Thymus (tissue), 11 donors: ENCODE measurements at regions not wholly inside any gene's neighbourhood (a gene's known extent, or its start where the extent isn't known, plus 50 kb on each side); places are given as distances from the start of the nearest gene placed in this dataset.
"Not testable (repeated sequence)": the region's sequence is repeated elsewhere in the genome, so short reads cannot be mapped to it uniquely, and the experiment has no call there.

ENCODE experiments used
- DNase-seq, 9 donors: peaks; one replicate each; pipeline ENCODE4 v3.0.0-alpha.2; 2013; ENCODE audit warnings: low spot score in 9 of 9, low read depth in 6 of 9, missing footprints in 1 of 9
- H3K27ac ChIP-seq, 2 donors: one replicate each; pipeline ENCODE4 v1.5.1; 2013; ENCODE audit warnings: control low read depth in 1 of 2, low read depth in 1 of 2, low read length in 1 of 2, mild to moderate bottlenecking in 1 of 2, moderate library complexity in 1 of 2
- H3K27me3 ChIP-seq, 2 donors: one replicate each; pipeline ENCODE4 v1.5.1; 2013; ENCODE audit warnings: low read length in 1 of 2; ENCODE audit not compliant: control insufficient read depth in 2 of 2, insufficient read depth in 1 of 2
- H3K36me3 ChIP-seq, 2 donors: one replicate each; pipeline ENCODE4 v1.5.1; 2013; ENCODE audit warnings: low read length in 1 of 2, mild to moderate bottlenecking in 1 of 2, moderate library complexity in 1 of 2; ENCODE audit not compliant: control insufficient read depth in 2 of 2, insufficient read depth in 2 of 2
- H3K4me1 ChIP-seq, 2 donors: one replicate each; pipeline ENCODE4 v1.5.1; 2013; ENCODE audit warnings: low read length in 2 of 2; ENCODE audit not compliant: control insufficient read depth in 2 of 2, insufficient read depth in 2 of 2
- H3K4me3 ChIP-seq, 2 donors: one replicate each; pipeline ENCODE4 v1.5.1; 2013; ENCODE audit warnings: low read length in 2 of 2, control low read depth in 1 of 2, mild to moderate bottlenecking in 1 of 2
- H3K9me3 ChIP-seq, 2 donors: one replicate each; pipeline ENCODE4 v1.5.1; 2013; ENCODE audit warnings: low read length in 1 of 2, mild to moderate bottlenecking in 1 of 2; ENCODE audit not compliant: control insufficient read depth in 2 of 2, insufficient read depth in 1 of 2
- WGBS: extraction: QIAGEN DNeasy Blood & Tissue Kit; methylation state at CpG from one replicate; pipeline ENCODE4 v1.1.7; 2013; 5-methylcytosine and 5-hydroxymethylcytosine counted together
- donor health status: healthy.

DNA sequence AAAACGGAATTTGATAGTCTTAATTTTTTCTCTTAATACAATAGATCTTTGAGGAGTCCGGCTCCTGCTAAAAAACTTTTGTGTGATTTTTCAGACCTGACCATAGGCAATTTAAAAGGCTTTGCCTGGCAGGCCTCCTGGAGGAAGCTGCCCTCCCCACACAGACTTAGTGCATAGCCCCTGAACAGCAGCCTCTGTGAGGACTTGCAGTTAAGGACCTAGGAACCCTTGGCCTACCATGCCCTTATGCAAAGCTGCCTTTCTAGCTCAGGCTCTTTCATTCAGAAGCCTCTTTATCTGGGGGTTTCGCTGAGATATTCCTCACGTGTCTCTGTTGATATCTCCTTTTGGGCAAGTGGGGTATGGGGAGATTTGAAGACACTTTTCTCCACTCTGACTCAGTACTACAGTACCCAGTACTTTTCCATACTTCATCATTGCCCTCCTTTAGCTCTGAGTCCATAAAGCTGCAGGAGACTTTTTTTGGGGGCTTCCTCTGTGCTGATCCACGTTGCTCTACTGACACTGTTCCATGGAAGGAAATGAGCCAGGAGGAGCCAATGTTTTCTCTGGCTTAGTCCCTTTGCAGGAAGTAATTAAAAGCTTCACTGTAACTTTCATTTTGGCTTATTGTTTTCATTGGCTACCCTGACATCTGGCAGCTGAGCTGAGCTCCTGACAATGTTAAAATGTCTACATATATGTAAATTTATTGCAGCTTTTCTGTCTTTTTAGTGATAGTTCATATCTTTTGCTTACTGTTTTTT lies 283.1 kb downstream of the TDRD3 start:
- no peaks in the 10 kb centered on the region for H3K36me3 ChIP-seq
- no peak overlapping the region for H3K4me3 ChIP-seq
- DNase-seq, result no peak
- no peaks in the 10 kb centered on the region for H3K4me1 ChIP-seq
- no peak overlapping the region for H3K27ac ChIP-seq
- WGBS, result 78% methylated on average over 5 of the region's 5 CpGs
- no peaks in the 10 kb centered on the region for H3K9me3 ChIP-seq
- H3K27me3 ChIP-seq, result no peaks in the 10 kb centered on the region

DNA sequence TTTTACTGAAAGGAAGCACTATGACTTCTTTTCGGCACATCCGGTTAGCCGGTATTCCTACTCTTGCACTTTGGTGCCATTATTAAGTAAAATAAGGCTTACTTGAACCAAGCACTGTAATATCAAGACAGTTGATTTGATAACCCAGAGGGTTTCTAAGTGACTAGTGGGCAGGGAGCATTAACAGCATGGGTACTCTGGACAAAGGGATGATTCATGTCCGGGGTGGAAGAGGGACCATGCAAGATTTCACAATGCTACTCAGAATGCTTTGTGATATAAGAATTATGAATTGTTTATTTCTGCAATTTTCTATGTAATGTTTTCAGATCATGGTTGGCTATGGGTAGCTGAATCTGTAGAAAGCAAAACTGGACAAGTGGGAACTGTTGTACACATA lies 282.1 kb downstream of the TDRD3 start:
- no peaks in the 10 kb centered on the region for H3K4me1 ChIP-seq
- 97% methylated on average over 4 of the region's 4 CpGs for WGBS
- no peak overlapping the region for H3K27ac ChIP-seq
- H3K27me3 ChIP-seq, result no peaks in the 10 kb centered on the region
- no peaks in the 10 kb centered on the region for H3K36me3 ChIP-seq
- no peak for DNase-seq
- H3K4me3 ChIP-seq, result no peak overlapping the region
- H3K9me3 ChIP-seq, result no peaks in the 10 kb centered on the region

- Histone ChIP-seq H3K9me3 (peaks cover 0 to 14% of the 10 kb centered on the region in 2 donors), H3K36me3 (no peaks in the 10 kb centered on the region), H3K27ac (no peak overlapping the region), H3K4me3 (no peak overlapping the region), H3K4me1 (no peaks in the 10 kb centered on the region), H3K27me3 (no peaks in the 10 kb centered on the region)
- DNase-seq, result no peak
Observed at GRCh38 chr13:60671386-60671785, 274.4 kb downstream of the TDRD3 start.

GRCh38 chr13:60663788-60664187 lies 266.8 kb downstream of the TDRD3 start:
- Histone ChIP-seq H3K27me3 (no peaks in the 10 kb centered on the region), H3K36me3 (no peaks in the 10 kb centered on the region), H3K9me3 (peaks cover 0 to 16% of the 10 kb centered on the region in 2 donors), H3K4me1 (no peaks in the 10 kb centered on the region), H3K27ac (no peak overlapping the region), H3K4me3 (no peak overlapping the region)
- no peak for DNase-seq
- 95% methylated on average over 4 of the region's 4 CpGs for WGBS

DNA sequence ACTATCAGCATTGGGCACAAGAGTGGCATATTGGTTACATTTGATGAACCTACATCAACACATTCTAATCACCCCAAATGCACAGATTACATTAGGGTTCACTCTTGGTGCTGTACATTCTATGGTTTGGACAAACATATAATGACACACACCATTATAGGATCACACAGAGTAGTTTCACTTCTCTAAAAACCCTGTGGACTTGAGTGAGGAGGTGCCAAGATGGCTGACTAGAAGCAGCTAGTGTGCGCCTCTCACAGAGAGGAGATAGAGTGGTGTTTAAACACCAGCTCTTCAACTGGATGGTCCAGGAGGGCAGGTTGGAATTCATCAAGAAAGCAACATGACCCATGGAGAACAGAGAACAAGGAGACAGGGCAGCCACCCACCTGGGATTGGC lies 265.6 kb downstream of the TDRD3 start:
- H3K36me3 ChIP-seq, result no peaks in the 10 kb centered on the region
- H3K27ac ChIP-seq, result no peak overlapping the region
- no peak overlapping the region for H3K4me3 ChIP-seq
- no peaks in the 10 kb centered on the region for H3K4me1 ChIP-seq
- H3K27me3 ChIP-seq, result no peaks in the 10 kb centered on the region
- no peak for DNase-seq
- WGBS, result 98% methylated on average over 1 of the region's 1 CpG
- peaks cover 0 to 16% of the 10 kb centered on the region in 2 donors for H3K9me3 ChIP-seq

- WGBS, result 93% methylated on average over 3 of the region's 3 CpGs
Observed at GRCh38 chr13:60661521-60661920, 264.5 kb downstream of the TDRD3 start.

GRCh38 chr13:60657586-60657985 lies 260.6 kb downstream of the TDRD3 start:
- H3K4me1 ChIP-seq, H3K27me3 ChIP-seq, H3K27ac ChIP-seq, H3K36me3 ChIP-seq, DNase-seq, H3K9me3 ChIP-seq, H3K4me3 ChIP-seq: not testable (repeated sequence)
- WGBS, result 92% methylated on average over 1 of the region's 1 CpG

More at GRCh38 chr13:60661521-60661920, 264.5 kb downstream of the TDRD3 start:
- no peak for DNase-seq
- Histone ChIP-seq H3K4me3 (no peak overlapping the region), H3K4me1 (no peaks in the 10 kb centered on the region), H3K27me3 (no peaks in the 10 kb centered on the region), H3K27ac (no peak overlapping the region), H3K36me3 (no peaks in the 10 kb centered on the region), H3K9me3 (peaks cover 0 to 16% of the 10 kb centered on the region in 2 donors)

- H3K4me1 ChIP-seq, result no peaks in the 10 kb centered on the region
- H3K27ac ChIP-seq, result no peak overlapping the region
- no peaks in the 10 kb centered on the region for H3K9me3 ChIP-seq
- 84% methylated on average over 4 of the region's 4 CpGs for WGBS
- no peak overlapping the region for H3K4me3 ChIP-seq
- no peaks in the 10 kb centered on the region for H3K27me3 ChIP-seq
- no peak for DNase-seq
- H3K36me3 ChIP-seq, result no peaks in the 10 kb centered on the region
Observed at GRCh38 chr13:60655256-60655655, 258.2 kb downstream of the TDRD3 start.

DNA sequence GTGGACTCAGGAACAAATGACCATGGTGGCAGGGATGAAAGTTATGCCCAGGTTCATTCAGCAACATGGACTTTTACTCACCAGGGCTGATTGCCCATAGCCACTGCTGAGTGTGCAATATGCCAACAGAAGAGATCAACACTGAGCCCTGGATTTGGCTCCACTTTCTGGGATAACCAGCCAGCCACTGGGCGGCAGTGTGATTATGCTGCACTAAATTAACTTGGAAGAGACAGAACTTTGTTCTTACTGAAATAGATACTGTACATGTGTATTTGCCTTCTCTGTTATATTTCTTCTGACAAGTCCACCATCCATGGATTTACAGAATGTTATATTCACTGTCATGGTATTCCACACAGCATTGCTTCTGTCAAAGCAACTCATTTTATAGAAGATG lies 257.4 kb downstream of the TDRD3 start:
- Histone ChIP-seq H3K4me1 (no peaks in the 10 kb centered on the region), H3K27me3 (no peaks in the 10 kb centered on the region), H3K4me3 (no peak overlapping the region), H3K36me3 (no peaks in the 10 kb centered on the region), H3K9me3 (no peaks in the 10 kb centered on the region), H3K27ac (no peak overlapping the region)
- DNase-seq, result no peak
- 56% methylated on average over 1 of the region's 1 CpG for WGBS
